ENCODE measurements at regions not wholly inside any gene's neighbourhood (a gene's known extent, or its start where the extent isn't known, plus 50 kb on each side); places are given as distances from the start of the nearest gene placed in this dataset.

- H3K36me3 ChIP-seq, result no peaks in the 10 kb centered on the region
- no peaks in the 10 kb centered on the region for H3K4me1 ChIP-seq
- H3K27me3 ChIP-seq, result peaks cover 0 to 31% of the 10 kb centered on the region in 2 donors
- intact Hi-C loops (cut with DNase I; ENCODE audit: low total_unique reads), result no loop called here
- H3K4me3 ChIP-seq, result no peak overlapping the region
- peaks cover 0 to 3% of the 10 kb centered on the region in 2 donors for H3K9me3 ChIP-seq
- no peak for DNase-seq (ENCODE audit: low spot score in 2 of 2)
- no peak for TF ChIP-seq CTCF (IDR thresholded peaks at IDR 0.05)
- no peak for TF ChIP-seq POLR2A (IDR thresholded peaks at IDR 0.05)
- TF ChIP-seq POLR2AphosphoS5 (IDR thresholded peaks at IDR 0.05), result no peak
- H3K27ac ChIP-seq, result no peak overlapping the region
These were observed 258.3 kb upstream of the SALL3 start for GRCh38 chr18:78721238-78721875.

GRCh38 chr18:78721981-78722380, 257.6 kb upstream of the SALL3 start:
- H3K9me3 ChIP-seq, result peaks cover 0 to 9% of the 10 kb centered on the region in 2 donors
- no peaks in the 10 kb centered on the region for H3K36me3 ChIP-seq
- peaks cover 0 to 31% of the 10 kb centered on the region in 2 donors for H3K27me3 ChIP-seq
- no peak overlapping the region for H3K4me3 ChIP-seq
- DNase-seq (ENCODE audit: low spot score in 2 of 2), result no peak
- no peaks in the 10 kb centered on the region for H3K4me1 ChIP-seq
- intact Hi-C loops (cut with DNase I; ENCODE audit: low total_unique reads), result no loop called here
- no peak for TF ChIP-seq POLR2AphosphoS5 (IDR thresholded peaks at IDR 0.05)
- TF ChIP-seq CTCF (IDR thresholded peaks at IDR 0.05), result no peak
- TF ChIP-seq POLR2A (IDR thresholded peaks at IDR 0.05), result no peak
- H3K27ac ChIP-seq, result no peak overlapping the region

GRCh38 chr18:78722386-78722785, 257.2 kb upstream of the SALL3 start:
- no peak for DNase-seq (ENCODE audit: low spot score in 2 of 2)
- H3K27ac ChIP-seq, result no peak overlapping the region

GRCh38 chr18:78722929-78723710, 256.5 kb upstream of the SALL3 start:
- no peaks in the 10 kb centered on the region for H3K4me1 ChIP-seq
- TF ChIP-seq POLR2AphosphoS5 (IDR thresholded peaks at IDR 0.05), result no peak
- TF ChIP-seq POLR2A (IDR thresholded peaks at IDR 0.05), result no peak
- TF ChIP-seq CTCF (IDR thresholded peaks at IDR 0.05), result no peak
- intact Hi-C loops (cut with DNase I; ENCODE audit: low total_unique reads), result no loop called here
- peaks cover 0 to 9% of the 10 kb centered on the region in 2 donors for H3K9me3 ChIP-seq
- H3K36me3 ChIP-seq, result no peaks in the 10 kb centered on the region
- no peak overlapping the region for H3K27ac ChIP-seq
- no peak for DNase-seq (ENCODE audit: low spot score in 2 of 2)
- no peak overlapping the region for H3K4me3 ChIP-seq
- H3K27me3 ChIP-seq, result peaks cover 0 to 31% of the 10 kb centered on the region in 2 donors

More at GRCh38 chr18:78722386-78722785, 257.2 kb upstream of the SALL3 start:
- TF ChIP-seq POLR2AphosphoS5 (IDR thresholded peaks at IDR 0.05) (no peak), POLR2A (IDR thresholded peaks at IDR 0.05) (no peak), CTCF (IDR thresholded peaks at IDR 0.05) (no peak)
- Histone ChIP-seq H3K9me3 (peaks cover 0 to 9% of the 10 kb centered on the region in 2 donors), H3K27me3 (peaks cover 0 to 31% of the 10 kb centered on the region in 2 donors), H3K4me3 (no peak overlapping the region), H3K4me1 (no peaks in the 10 kb centered on the region), H3K36me3 (no peaks in the 10 kb centered on the region)
- intact Hi-C loops (cut with DNase I; ENCODE audit: low total_unique reads), result no loop called here
